GM21360 (cell line): ENCODE measurements at regions not wholly inside any gene's neighbourhood (a gene's known extent, or its start where the extent isn't known, plus 50 kb on each side); places are given as distances from the start of the nearest gene placed in this dataset.

Experiments used
- ATAC-seq: cut with Tn5 transposase; IDR thresholded peaks from one replicate; pipeline ENCODE4 v1.9.1; 2021; ENCODE audit warnings: mild to moderate bottlenecking, moderate library complexity; ENCODE audit not compliant: unreplicated experiment

- no peak for ATAC-seq
These were observed 130.9 kb downstream of the PALM2AKAP2 start for GRCh38 chr9:109910671-109911518.

- no peak for ATAC-seq
These were observed 132.1 kb downstream of the PALM2AKAP2 start for GRCh38 chr9:109912082-109912582.

GRCh38 chr9:109912726-109913460, 132.9 kb downstream of the PALM2AKAP2 start:
- peak; percentile 49 for ATAC-seq

- ATAC-seq = no peak
These were observed 133.4 kb downstream of the PALM2AKAP2 start for GRCh38 chr9:109913461-109913810.

- ATAC-seq = peak; percentile 45
These were observed 134.5 kb downstream of the PALM2AKAP2 start for GRCh38 chr9:109914280-109915027.

- ATAC-seq = no peak
These were observed 136.3 kb downstream of the PALM2AKAP2 start for GRCh38 chr9:109916316-109916715.

- peak; percentile 65 for ATAC-seq
These were observed 138.6 kb downstream of the PALM2AKAP2 start for GRCh38 chr9:109918339-109919163.

GRCh38 chr9:109919736-109920408, 139.9 kb downstream of the PALM2AKAP2 start:
- ATAC-seq = no peak

GRCh38 chr9:109922617-109923470, 142.8 kb downstream of the PALM2AKAP2 start:
- no peak for ATAC-seq

GRCh38 chr9:109923471-109923760, 143.4 kb downstream of the PALM2AKAP2 start:
- no peak for ATAC-seq

GRCh38 chr9:109923806-109924205, 143.8 kb downstream of the PALM2AKAP2 start:
- no peak for ATAC-seq

GRCh38 chr9:109925799-109926198, 145.8 kb downstream of the PALM2AKAP2 start:
- ATAC-seq = no peak

GRCh38 chr9:109926421-109926869, 146.4 kb downstream of the PALM2AKAP2 start:
- peak; percentile 52 for ATAC-seq

- no peak for ATAC-seq
These were observed 151.6 kb downstream of the PALM2AKAP2 start for GRCh38 chr9:109931623-109932022.

GRCh38 chr9:109934136-109934856, 154.3 kb downstream of the PALM2AKAP2 start:
- no peak for ATAC-seq

- ATAC-seq = no peak
These were observed 154.8 kb downstream of the PALM2AKAP2 start for GRCh38 chr9:109934857-109935215.

GRCh38 chr9:109935406-109936087, 155.5 kb downstream of the PALM2AKAP2 start:
- peak; percentile 53 for ATAC-seq
